COR-L47 (cell line): ENCODE measurements at regions not wholly inside any gene's neighbourhood (a gene's known extent, or its start where the extent isn't known, plus 50 kb on each side); places are given as distances from the start of the nearest gene placed in this dataset.

Experiments used
- DNase-seq: peaks from one replicate; lab custom pipeline; 2025; lab: John Stamatoyannopoulos, UW

GRCh38 chr11:69918231-69918937, 99.2 kb upstream of the FGF3 start:
- no peak for DNase-seq

GRCh38 chr11:69918938-69919650, 99.9 kb upstream of the FGF3 start:
- DNase-seq = peak; percentile 36

GRCh38 chr11:69919659-69920344, 100.6 kb upstream of the FGF3 start:
- DNase-seq = no peak

GRCh38 chr11:69920345-69921127, 101.3 kb upstream of the FGF3 start:
- no peak for DNase-seq

GRCh38 chr11:69921128-69922014, 102.2 kb upstream of the FGF3 start:
- no peak for DNase-seq

- no peak for DNase-seq
These were observed 102.9 kb upstream of the FGF3 start for GRCh38 chr11:69922015-69922595.

GRCh38 chr11:69922596-69923111, 103.4 kb upstream of the FGF3 start:
- DNase-seq = no peak

- DNase-seq = no peak
These were observed 104.0 kb upstream of the FGF3 start for GRCh38 chr11:69923196-69923595.

GRCh38 chr11:69923641-69924307, 104.6 kb upstream of the FGF3 start:
- no peak for DNase-seq

GRCh38 chr11:69924308-69925161, 105.3 kb upstream of the FGF3 start:
- no peak for DNase-seq

- DNase-seq = no peak
These were observed 106.4 kb upstream of the FGF3 start for GRCh38 chr11:69925366-69926196.

GRCh38 chr11:69926376-69927050, 107.3 kb upstream of the FGF3 start:
- no peak for DNase-seq

GRCh38 chr11:69928121-69928520, 108.9 kb upstream of the FGF3 start:
- DNase-seq = no peak

GRCh38 chr11:69928975-69929374, 109.8 kb upstream of the FGF3 start:
- DNase-seq = no peak

GRCh38 chr11:69930081-69931059, 111.2 kb upstream of the FGF3 start:
- DNase-seq = no peak
